WERI-Rb-1 (cell line): ENCODE measurements at regions not wholly inside any gene's neighbourhood (a gene's known extent, or its start where the extent isn't known, plus 50 kb on each side); places are given as distances from the start of the nearest gene placed in this dataset.
"Not testable (repeated sequence)": the region's sequence is repeated elsewhere in the genome, so short reads cannot be mapped to it uniquely, and the experiment has no call there.

Experiments
- DNase-seq: peaks from one replicate; pipeline ENCODE4 v3.0.0-alpha.2; 2020
- H3K27ac ChIP-seq: fragments of 250-450 bp; sonication (Bioruptor Pico); 2 replicates; pipeline ENCODE4 v1.5.1; 2020; ENCODE audit warnings: mild to moderate bottlenecking, moderate library complexity
- H3K27me3 ChIP-seq: fragments of 250-450 bp; sonication (Bioruptor Pico); 2 replicates; pipeline ENCODE4 v1.5.1; 2021; ENCODE audit warnings: mild to moderate bottlenecking, low read depth, moderate library complexity; ENCODE audit not compliant: insufficient read depth, severe bottlenecking
- H3K36me3 ChIP-seq: fragments of 250-450 bp; sonication (Bioruptor Pico); 2 replicates; pipeline ENCODE4 v1.5.1; 2020; ENCODE audit warnings: mild to moderate bottlenecking, moderate library complexity
- H3K4me3 ChIP-seq: 2 replicates; pipeline ENCODE4 v1.5.1; 2011; ENCODE audit warnings: low read depth, mild to moderate bottlenecking, control low read depth, low read length
- H3K9me3 ChIP-seq: fragments of 250-450 bp; sonication (Bioruptor Pico); 2 replicates; pipeline ENCODE4 v1.5.1; 2021; ENCODE audit warnings: mild to moderate bottlenecking, moderate library complexity; ENCODE audit not compliant: severe bottlenecking
- TF ChIP-seq, protein P1 (sequence below): IDR thresholded peaks from 2 replicates; pipeline ENCODE4 v1.5.1; 2011; ENCODE audit warnings: low read depth, mild to moderate bottlenecking, control low read depth, inconsistent platforms, low read length

DNA sequence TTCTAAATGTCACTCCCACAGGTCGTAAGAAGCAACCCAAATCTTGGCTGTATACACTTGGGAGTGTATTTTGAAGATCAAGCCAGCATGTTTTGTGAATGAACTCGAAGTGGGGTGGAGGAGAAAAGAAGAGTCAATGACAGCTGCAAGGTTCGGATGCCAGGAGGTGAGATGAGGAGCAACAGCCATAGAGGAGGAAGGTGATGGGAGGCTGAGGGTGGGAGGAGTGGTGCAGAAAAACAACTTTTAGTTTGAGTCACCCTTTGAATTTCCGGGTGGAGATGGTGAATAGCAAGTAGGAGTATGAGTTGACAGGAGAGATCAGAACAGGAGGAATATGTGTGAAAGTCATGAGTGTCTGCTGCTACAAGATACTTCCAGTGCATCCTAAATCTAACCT lies 153.6 kb downstream of the DIRAS2 start:
- H3K27ac ChIP-seq = no peak overlapping the region
- no peak overlapping the region for H3K4me3 ChIP-seq
- DNase-seq = no peak
- no peaks in the 10 kb centered on the region for H3K27me3 ChIP-seq
- TF ChIP-seq, protein P1, sequence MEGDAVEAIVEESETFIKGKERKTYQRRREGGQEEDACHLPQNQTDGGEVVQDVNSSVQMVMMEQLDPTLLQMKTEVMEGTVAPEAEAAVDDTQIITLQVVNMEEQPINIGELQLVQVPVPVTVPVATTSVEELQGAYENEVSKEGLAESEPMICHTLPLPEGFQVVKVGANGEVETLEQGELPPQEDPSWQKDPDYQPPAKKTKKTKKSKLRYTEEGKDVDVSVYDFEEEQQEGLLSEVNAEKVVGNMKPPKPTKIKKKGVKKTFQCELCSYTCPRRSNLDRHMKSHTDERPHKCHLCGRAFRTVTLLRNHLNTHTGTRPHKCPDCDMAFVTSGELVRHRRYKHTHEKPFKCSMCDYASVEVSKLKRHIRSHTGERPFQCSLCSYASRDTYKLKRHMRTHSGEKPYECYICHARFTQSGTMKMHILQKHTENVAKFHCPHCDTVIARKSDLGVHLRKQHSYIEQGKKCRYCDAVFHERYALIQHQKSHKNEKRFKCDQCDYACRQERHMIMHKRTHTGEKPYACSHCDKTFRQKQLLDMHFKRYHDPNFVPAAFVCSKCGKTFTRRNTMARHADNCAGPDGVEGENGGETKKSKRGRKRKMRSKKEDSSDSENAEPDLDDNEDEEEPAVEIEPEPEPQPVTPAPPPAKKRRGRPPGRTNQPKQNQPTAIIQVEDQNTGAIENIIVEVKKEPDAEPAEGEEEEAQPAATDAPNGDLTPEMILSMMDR = no peak
- H3K36me3 ChIP-seq = no peaks in the 10 kb centered on the region
- H3K9me3 ChIP-seq = peaks cover 4% of the 10 kb centered on the region

DNA sequence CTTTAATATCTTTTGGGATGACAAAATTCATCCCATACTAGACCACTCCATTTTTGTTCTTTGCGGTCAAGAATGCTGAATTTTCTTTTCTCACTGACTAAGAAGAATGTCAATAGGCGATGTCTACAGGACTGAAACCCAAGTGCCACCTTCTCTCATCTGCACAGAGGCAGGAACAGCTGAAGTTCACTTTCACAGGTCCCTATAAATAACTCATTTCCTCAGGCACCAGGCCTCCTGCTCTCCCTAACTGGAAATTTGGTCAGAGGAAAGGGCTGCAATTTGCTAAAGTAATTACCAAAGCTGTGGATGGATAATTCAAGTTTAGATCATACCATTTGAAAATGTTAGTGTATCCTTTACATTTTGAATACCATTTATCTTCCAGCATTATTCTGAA lies 142.9 kb downstream of the DIRAS2 start:
- Histone ChIP-seq H3K9me3 (no peaks in the 10 kb centered on the region), H3K27ac (no peak overlapping the region), H3K4me3 (no peak overlapping the region), H3K36me3 (no peaks in the 10 kb centered on the region), H3K27me3 (no peaks in the 10 kb centered on the region)
- DNase-seq = no peak
- TF ChIP-seq, protein P1 = no peak

DNA sequence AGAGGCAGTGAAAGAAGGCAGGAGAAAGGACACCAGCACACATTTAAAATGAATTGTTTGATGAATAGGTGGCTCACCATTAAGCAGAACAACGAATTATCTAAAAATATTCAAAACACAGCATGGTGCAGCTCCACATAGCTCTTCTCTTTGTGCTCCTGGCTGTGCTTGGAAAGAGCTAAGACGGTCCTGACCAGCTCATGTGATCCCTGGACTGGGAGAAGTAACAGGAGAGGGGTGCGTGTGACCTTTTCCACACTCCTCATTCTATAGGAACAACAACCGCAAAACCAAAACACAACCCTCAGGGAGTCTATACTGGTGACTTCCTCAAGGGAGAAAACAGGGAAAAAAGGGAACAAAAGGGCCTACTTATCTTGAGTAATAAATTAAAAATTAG lies 140.5 kb downstream of the DIRAS2 start:
- Histone ChIP-seq H3K27me3 (no peaks in the 10 kb centered on the region), H3K4me3 (no peak overlapping the region), H3K9me3 (no peaks in the 10 kb centered on the region), H3K36me3 (no peaks in the 10 kb centered on the region), H3K27ac (no peak overlapping the region)
- TF ChIP-seq, protein P1 = no peak
- no peak for DNase-seq

DNA sequence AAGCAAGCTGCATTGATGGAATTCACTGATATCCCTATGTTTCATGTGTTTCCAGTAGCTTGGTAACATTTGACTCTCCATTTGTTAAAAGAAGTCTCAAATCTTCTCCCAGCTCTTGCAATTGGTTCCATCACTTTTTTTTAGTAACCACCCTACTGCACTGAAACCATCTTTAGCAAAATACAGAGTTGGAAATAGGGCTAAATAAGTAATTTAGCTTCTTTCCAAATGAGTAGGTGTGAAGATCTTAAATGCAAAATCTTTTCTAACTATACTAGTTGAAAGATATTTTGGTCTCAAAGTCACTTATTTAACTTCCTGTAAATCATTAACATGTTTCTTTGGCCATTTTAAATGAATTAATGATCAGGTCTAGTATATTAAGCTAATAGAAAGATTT lies 138.1 kb downstream of the DIRAS2 start:
- Histone ChIP-seq H3K27me3 (no peaks in the 10 kb centered on the region), H3K4me3 (no peak overlapping the region), H3K9me3 (no peaks in the 10 kb centered on the region), H3K27ac (no peak overlapping the region), H3K36me3 (no peaks in the 10 kb centered on the region)
- no peak for DNase-seq
- TF ChIP-seq, protein P1 = no peak

DNA sequence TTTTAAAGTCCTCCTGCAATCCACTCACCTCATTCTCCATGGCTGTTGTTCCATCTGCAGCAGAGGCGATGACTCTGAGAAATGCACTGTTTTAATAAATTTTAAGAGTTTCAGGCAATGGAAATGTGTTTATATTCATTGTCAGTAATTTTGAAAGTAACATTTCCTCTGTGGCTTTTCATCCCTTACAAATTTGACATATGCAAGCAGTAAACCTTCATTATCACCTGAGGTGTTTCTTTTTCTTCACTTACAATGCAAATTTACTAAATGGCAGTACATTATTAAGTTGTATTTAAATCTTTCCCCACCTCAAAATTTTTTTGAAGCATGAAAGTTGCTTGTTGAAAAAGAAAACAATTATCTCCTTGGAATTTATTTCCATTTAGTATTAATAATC lies 136.9 kb downstream of the DIRAS2 start:
- no peak overlapping the region for H3K27ac ChIP-seq
- no peaks in the 10 kb centered on the region for H3K9me3 ChIP-seq
- H3K36me3 ChIP-seq = no peaks in the 10 kb centered on the region
- H3K4me3 ChIP-seq = no peak overlapping the region
- no peak for DNase-seq
- TF ChIP-seq, protein P1 = no peak
- H3K27me3 ChIP-seq = no peaks in the 10 kb centered on the region

DNA sequence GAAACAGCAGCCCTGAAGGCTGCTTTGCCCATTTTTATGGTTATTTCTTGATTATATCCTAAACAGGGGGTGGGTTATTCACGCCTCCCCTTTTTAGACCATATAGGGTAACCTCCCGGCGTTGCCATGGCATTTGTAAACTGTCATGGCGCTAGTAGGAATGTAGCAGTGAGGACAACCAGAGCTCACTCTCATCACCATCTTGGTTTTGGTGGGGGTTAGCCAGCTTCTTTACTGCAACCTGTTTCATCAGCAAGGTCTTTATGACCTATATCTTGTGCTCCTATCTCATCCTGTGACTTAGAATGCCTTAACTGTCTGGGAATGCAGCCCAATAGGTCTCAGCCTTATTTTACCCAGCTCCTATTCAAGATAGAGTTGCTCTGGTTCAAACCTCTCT lies 136.2 kb downstream of the DIRAS2 start:
- H3K36me3 ChIP-seq, DNase-seq, H3K9me3 ChIP-seq, H3K4me3 ChIP-seq, H3K27me3 ChIP-seq, H3K27ac ChIP-seq: not testable (repeated sequence)
